PC-9 (cell line): ENCODE measurements at regions not wholly inside any gene's neighbourhood (a gene's known extent, or its start where the extent isn't known, plus 50 kb on each side); places are given as distances from the start of the nearest gene placed in this dataset.

ENCODE experiments used
- BruUV-seq: library from RNA; stranded (reverse); fragments of 400-500 nt; replicated peaks from 2 replicates; lab custom pipeline; 2021; lab: Mats Ljungman, UMichigan
- CTCF ChIA-PET: fragments of 300-600 bp; sonication (Branson Sonifier 250); formaldehyde crosslinking; loops from one replicate; lab custom pipeline; 2022; ENCODE audit warnings: antibody characterized with exemption; lab: Charles Lee
- POLR2A ChIA-PET: fragments of 300-600 bp; sonication (Branson Sonifier 250); formaldehyde crosslinking; loops from one replicate; lab custom pipeline; 2022; ENCODE audit warnings: antibody characterized with exemption; ENCODE audit not compliant: unreplicated experiment; lab: Charles Lee
- DNase-seq, 2 experiments: peaks; one replicate each; pipeline versions ENCODE4 v3.0.0 to v3.0.0-alpha.2; 2015 to 2022; ENCODE audit warnings: mixed read lengths in 1 of 2
- H2AFZ ChIP-seq: fragments of 200-600 bp; sonication (generic); 2 replicates; pipeline ENCODE4 v1.8.1; 2017; ENCODE audit warnings: antibody characterized with exemption
- H3F3A ChIP-seq: fragments of 200-600 bp; sonication (generic); 2 replicates; pipeline ENCODE4 v1.8.1; 2017; ENCODE audit warnings: antibody characterized with exemption, mild to moderate bottlenecking, low read depth; ENCODE audit not compliant: insufficient read depth
- H3K27ac ChIP-seq: fragments of 200-600 bp; sonication (generic); 2 replicates; pipeline ENCODE4 v1.6.1; 2016; ENCODE audit warnings: mixed run types
- H3K27me3 ChIP-seq: fragments of 200-600 bp; sonication (generic); 2 replicates; pipeline ENCODE4 v1.6.1; 2016; ENCODE audit warnings: low read depth, mixed run types; ENCODE audit not compliant: insufficient read depth
- H3K36me3 ChIP-seq: fragments of 200-600 bp; sonication (generic); 2 replicates; pipeline ENCODE4 v1.6.1; 2016; ENCODE audit warnings: low read depth, mixed run types
- H3K4me1 ChIP-seq: fragments of 200-600 bp; sonication (generic); replicated peaks from 2 replicates; pipeline ENCODE4 v1.6.1; 2016; ENCODE audit warnings: mixed run types; ENCODE audit not compliant: insufficient read depth
- H3K4me2 ChIP-seq: fragments of 200-600 bp; sonication (generic); 2 replicates; pipeline ENCODE4 v1.6.1; 2017; ENCODE audit warnings: mixed run types
- H3K4me3 ChIP-seq: fragments of 200-600 bp; sonication (generic); 2 replicates; pipeline ENCODE4 v1.6.1; 2016; ENCODE audit warnings: mixed run types
- H3K79me2 ChIP-seq: fragments of 200-600 bp; sonication (generic); 2 replicates; pipeline ENCODE4 v1.6.1; 2017; ENCODE audit warnings: low read depth, mixed run types
- H3K9me2 ChIP-seq: fragments of 200-600 bp; sonication (generic); 2 replicates; pipeline ENCODE4 v1.8.1; 2017; ENCODE audit warnings: mild to moderate bottlenecking; ENCODE audit not compliant: insufficient read depth
- H3K9me3 ChIP-seq: fragments of 200-600 bp; sonication (generic); 2 replicates; pipeline ENCODE4 v1.8.1; 2016; ENCODE audit warnings: low read depth; ENCODE audit not compliant: insufficient read depth
- H4K20me1 ChIP-seq: fragments of 200-600 bp; sonication (generic); 2 replicates; pipeline ENCODE4 v1.8.1; 2017; ENCODE audit not compliant: insufficient read depth
- EZH2 ChIP-seq: fragments of 200-600 bp; sonication (generic); IDR thresholded peaks from 2 replicates; pipeline ENCODE4 v1.8.0; 2017; ENCODE audit warnings: antibody characterized with exemption, low read depth
- intact Hi-C: fragments of 100-400 bp; cut with micrococcal nuclease; formaldehyde crosslinking; loops from one replicate; pipeline ENCODE4 v1.10.0; 2022; ENCODE audit not compliant: unreplicated experiment
- TF ChIP-seq, protein P1 (sequence below): fragments of 200-600 bp; sonication (generic); conservative IDR thresholded peaks from 2 replicates; pipeline ENCODE4 v1.6.1; 2017; ENCODE audit warnings: mixed run types, antibody characterized with exemption, mild to moderate bottlenecking, moderate library complexity

GRCh38 chr12:114220311-114220710 is 185.6 kb downstream of the TBX5 start:
- no peak for DNase-seq
- POLR2A ChIA-PET: no interaction called here
- intact Hi-C loops: no loop called here
- Histone ChIP-seq H3K79me2 (no peaks in the 10 kb centered on the region), H3K4me3 (no peak overlapping the region), H3K4me1 (no peaks in the 10 kb centered on the region), H4K20me1 (no peaks in the 10 kb centered on the region), H3K27ac (no peak overlapping the region), H2AFZ (no peak overlapping the region), H3K27me3 (peaks cover 39% of the 10 kb centered on the region), H3K4me2 (no peak overlapping the region), H3K9me2 (no peaks in the 10 kb centered on the region), H3K9me3 (no peaks in the 10 kb centered on the region), H3F3A (no peaks in the 10 kb centered on the region), H3K36me3 (no peaks in the 10 kb centered on the region)
- CTCF ChIA-PET: no interaction called here
- TF ChIP-seq, protein P1, sequence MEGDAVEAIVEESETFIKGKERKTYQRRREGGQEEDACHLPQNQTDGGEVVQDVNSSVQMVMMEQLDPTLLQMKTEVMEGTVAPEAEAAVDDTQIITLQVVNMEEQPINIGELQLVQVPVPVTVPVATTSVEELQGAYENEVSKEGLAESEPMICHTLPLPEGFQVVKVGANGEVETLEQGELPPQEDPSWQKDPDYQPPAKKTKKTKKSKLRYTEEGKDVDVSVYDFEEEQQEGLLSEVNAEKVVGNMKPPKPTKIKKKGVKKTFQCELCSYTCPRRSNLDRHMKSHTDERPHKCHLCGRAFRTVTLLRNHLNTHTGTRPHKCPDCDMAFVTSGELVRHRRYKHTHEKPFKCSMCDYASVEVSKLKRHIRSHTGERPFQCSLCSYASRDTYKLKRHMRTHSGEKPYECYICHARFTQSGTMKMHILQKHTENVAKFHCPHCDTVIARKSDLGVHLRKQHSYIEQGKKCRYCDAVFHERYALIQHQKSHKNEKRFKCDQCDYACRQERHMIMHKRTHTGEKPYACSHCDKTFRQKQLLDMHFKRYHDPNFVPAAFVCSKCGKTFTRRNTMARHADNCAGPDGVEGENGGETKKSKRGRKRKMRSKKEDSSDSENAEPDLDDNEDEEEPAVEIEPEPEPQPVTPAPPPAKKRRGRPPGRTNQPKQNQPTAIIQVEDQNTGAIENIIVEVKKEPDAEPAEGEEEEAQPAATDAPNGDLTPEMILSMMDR: no peak
- no peak for TF ChIP-seq EZH2
- BruUV-seq: no TSS peak

GRCh38 chr12:114218136-114218535 is 187.8 kb downstream of the TBX5 start:
- TF ChIP-seq EZH2: no peak
- TF ChIP-seq, protein P1: no peak
- no peaks in the 10 kb centered on the region for H3K79me2 ChIP-seq
- POLR2A ChIA-PET: no interaction called here
- no peak overlapping the region for H3K4me3 ChIP-seq
- H2AFZ ChIP-seq: no peak overlapping the region
- no peaks in the 10 kb centered on the region for H3K4me1 ChIP-seq
- H4K20me1 ChIP-seq: no peaks in the 10 kb centered on the region
- H3F3A ChIP-seq: no peaks in the 10 kb centered on the region
- intact Hi-C loops: no loop called here
- H3K27me3 ChIP-seq: peaks cover 34% of the 10 kb centered on the region
- H3K36me3 ChIP-seq: no peaks in the 10 kb centered on the region
- BruUV-seq: no TSS peak
- DNase-seq: no peak
- H3K9me3 ChIP-seq: no peaks in the 10 kb centered on the region
- no peak overlapping the region for H3K4me2 ChIP-seq
- H3K27ac ChIP-seq: no peak overlapping the region
- CTCF ChIA-PET: no interaction called here
- H3K9me2 ChIP-seq: no peaks in the 10 kb centered on the region

DNA sequence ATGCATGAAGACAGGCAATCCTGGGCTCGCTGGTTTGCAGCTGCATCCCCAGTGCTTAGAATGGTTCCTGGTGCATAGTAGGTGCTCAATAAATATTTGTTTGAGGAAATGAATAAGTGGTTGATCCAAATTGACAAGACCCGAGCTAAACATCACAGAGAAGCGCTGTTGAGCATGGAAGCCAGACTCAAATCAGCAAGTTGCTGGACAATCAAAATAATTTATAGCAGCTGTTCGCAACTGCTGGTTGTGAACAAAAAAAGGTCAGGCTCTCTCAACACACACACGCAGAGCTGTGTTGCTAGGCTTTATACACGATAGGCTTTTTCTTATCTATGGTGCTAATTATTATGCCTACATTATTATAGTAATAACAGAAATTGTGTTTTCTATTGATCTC is 190.2 kb downstream of the TBX5 start:
- Histone ChIP-seq H3K9me3 (no peaks in the 10 kb centered on the region), H3K9me2 (no peaks in the 10 kb centered on the region), H3F3A (no peaks in the 10 kb centered on the region), H3K4me1 (no peaks in the 10 kb centered on the region), H3K4me2 (no peak overlapping the region), H3K79me2 (no peaks in the 10 kb centered on the region), H3K36me3 (no peaks in the 10 kb centered on the region), H3K27me3 (peaks cover 18% of the 10 kb centered on the region; the same call in 1 of the 2 replicates), H3K27ac (no peak overlapping the region), H4K20me1 (no peaks in the 10 kb centered on the region), H2AFZ (no peak overlapping the region), H3K4me3 (no peak overlapping the region)
- intact Hi-C loops: no loop called here
- POLR2A ChIA-PET: no interaction called here
- no TSS peak for BruUV-seq
- TF ChIP-seq, protein P1: no peak
- TF ChIP-seq EZH2: no peak
- no peak for DNase-seq
- CTCF ChIA-PET: no interaction called here
